Neural crest cell (in vitro differentiated cells): ENCODE measurements at regions not wholly inside any gene's neighbourhood (a gene's known extent, or its start where the extent isn't known, plus 50 kb on each side); places are given as distances from the start of the nearest gene placed in this dataset.

Experiments used
- DNase-seq: peaks from one replicate; pipeline ENCODE4 v3.0.0; 2021; ENCODE audit warnings: low read depth, mixed read lengths, low spot score
- H3K27ac Mint-ChIP-seq: one replicate; pipeline ENCODE4 v1.8.0; 2021; ENCODE audit warnings: mild to moderate bottlenecking, mixed read lengths; ENCODE audit not compliant: unreplicated experiment
- H3K27me3 Mint-ChIP-seq: 2 replicates; pipeline ENCODE4 v1.8.0; 2021; ENCODE audit warnings: low read depth, mild to moderate bottlenecking, mixed read lengths
- H3K36me3 Mint-ChIP-seq: 2 replicates; pipeline ENCODE4 v1.8.0; 2021; ENCODE audit warnings: low read depth, mild to moderate bottlenecking, mixed read lengths
- H3K4me1 Mint-ChIP-seq: 2 replicates; pipeline ENCODE4 v1.8.0; 2021; ENCODE audit warnings: mixed read lengths
- H3K4me3 Mint-ChIP-seq: one replicate; pipeline ENCODE4 v1.8.0; 2021; ENCODE audit warnings: mild to moderate bottlenecking, mixed read lengths
- H3K9me3 Mint-ChIP-seq: 2 replicates; pipeline ENCODE4 v1.8.0; 2021; ENCODE audit warnings: mixed read lengths
- CTCF ChIP-seq: fragments of 200-600 bp; sonication (generic); conservative IDR thresholded peaks from 2 replicates; pipeline ENCODE4 v1.5.0; 2021; ENCODE audit warnings: antibody characterized with exemption, mild to moderate bottlenecking

GRCh38 chr13:60981407-60981806 is 434.2 kb downstream of the PCDH20 start:
- no peak overlapping the region for H3K4me3 Mint-ChIP-seq
- no peaks in the 10 kb centered on the region for H3K36me3 Mint-ChIP-seq
- H3K4me1 Mint-ChIP-seq: no peaks in the 10 kb centered on the region
- H3K27ac Mint-ChIP-seq: no peak overlapping the region
- peaks cover 4% of the 10 kb centered on the region for H3K9me3 Mint-ChIP-seq
- no peak for DNase-seq
- no peak for TF ChIP-seq CTCF
- no peaks in the 10 kb centered on the region for H3K27me3 Mint-ChIP-seq

- Mint-ChIP-seq H3K27me3 (no peaks in the 10 kb centered on the region), H3K36me3 (no peaks in the 10 kb centered on the region)
- no peak for TF ChIP-seq CTCF
Measured at GRCh38 chr13:60976367-60976766, 439.3 kb downstream of the PCDH20 start.

GRCh38 chr13:60974296-60974695 is 441.4 kb downstream of the PCDH20 start:
- no peak for DNase-seq
- no peak overlapping the region for H3K27ac Mint-ChIP-seq
- no peaks in the 10 kb centered on the region for H3K36me3 Mint-ChIP-seq
- peaks cover 4% of the 10 kb centered on the region for H3K9me3 Mint-ChIP-seq
- no peak for TF ChIP-seq CTCF
- H3K27me3 Mint-ChIP-seq: no peaks in the 10 kb centered on the region
- no peaks in the 10 kb centered on the region for H3K4me1 Mint-ChIP-seq
- no peak overlapping the region for H3K4me3 Mint-ChIP-seq

More at GRCh38 chr13:60976367-60976766, 439.3 kb downstream of the PCDH20 start:
- Mint-ChIP-seq H3K4me1 (no peaks in the 10 kb centered on the region), H3K9me3 (peaks cover 4% of the 10 kb centered on the region), H3K4me3 (no peak overlapping the region), H3K27ac (no peak overlapping the region)
- no peak for DNase-seq

- H3K4me1 Mint-ChIP-seq: no peaks in the 10 kb centered on the region
- peaks cover 4% of the 10 kb centered on the region for H3K9me3 Mint-ChIP-seq
- TF ChIP-seq CTCF: no peak
- no peak for DNase-seq
- no peak overlapping the region for H3K27ac Mint-ChIP-seq
- no peaks in the 10 kb centered on the region for H3K36me3 Mint-ChIP-seq
- no peak overlapping the region for H3K4me3 Mint-ChIP-seq
- no peaks in the 10 kb centered on the region for H3K27me3 Mint-ChIP-seq
Measured at GRCh38 chr13:60973529-60973928, 442.1 kb downstream of the PCDH20 start.

GRCh38 chr13:60970736-60971135 is 444.9 kb downstream of the PCDH20 start:
- TF ChIP-seq CTCF: no peak
- Mint-ChIP-seq H3K27me3 (no peaks in the 10 kb centered on the region), H3K9me3 (no peaks in the 10 kb centered on the region), H3K4me3 (no peak overlapping the region), H3K4me1 (no peaks in the 10 kb centered on the region), H3K36me3 (no peaks in the 10 kb centered on the region), H3K27ac (no peak overlapping the region)
- no peak for DNase-seq

- no peaks in the 10 kb centered on the region for H3K9me3 Mint-ChIP-seq
Measured at GRCh38 chr13:60969656-60970055, 446.0 kb downstream of the PCDH20 start.

More at GRCh38 chr13:60969656-60970055, 446.0 kb downstream of the PCDH20 start:
- Mint-ChIP-seq H3K36me3 (no peaks in the 10 kb centered on the region), H3K4me3 (no peak overlapping the region), H3K27ac (no peak overlapping the region), H3K4me1 (no peaks in the 10 kb centered on the region), H3K27me3 (no peaks in the 10 kb centered on the region)
- no peak for TF ChIP-seq CTCF
- no peak for DNase-seq
